Neural crest cell (in vitro differentiated cells): ENCODE measurements at regions not wholly inside any gene's neighbourhood (a gene's known extent, or its start where the extent isn't known, plus 50 kb on each side); places are given as distances from the start of the nearest gene placed in this dataset.
A peak's percentile ranks its signal among the peaks of the same experiment; 100 is the strongest.

ENCODE experiments used
- DNase-seq: peaks from one replicate; pipeline ENCODE4 v3.0.0; 2021; ENCODE audit warnings: low read depth, mixed read lengths, low spot score
- H3K27ac Mint-ChIP-seq: one replicate; pipeline ENCODE4 v1.8.0; 2021; ENCODE audit warnings: mild to moderate bottlenecking, mixed read lengths; ENCODE audit not compliant: unreplicated experiment
- H3K27me3 Mint-ChIP-seq: 2 replicates; pipeline ENCODE4 v1.8.0; 2021; ENCODE audit warnings: low read depth, mild to moderate bottlenecking, mixed read lengths
- H3K36me3 Mint-ChIP-seq: 2 replicates; pipeline ENCODE4 v1.8.0; 2021; ENCODE audit warnings: low read depth, mild to moderate bottlenecking, mixed read lengths
- H3K4me1 Mint-ChIP-seq: 2 replicates; pipeline ENCODE4 v1.8.0; 2021; ENCODE audit warnings: mixed read lengths
- H3K4me3 Mint-ChIP-seq: one replicate; pipeline ENCODE4 v1.8.0; 2021; ENCODE audit warnings: mild to moderate bottlenecking, mixed read lengths
- H3K9me3 Mint-ChIP-seq: 2 replicates; pipeline ENCODE4 v1.8.0; 2021; ENCODE audit warnings: mixed read lengths
- TF ChIP-seq, protein P1 (sequence below): fragments of 200-600 bp; sonication (generic); conservative IDR thresholded peaks from 2 replicates; pipeline ENCODE4 v1.5.0; 2021; ENCODE audit warnings: antibody characterized with exemption, mild to moderate bottlenecking

DNA sequence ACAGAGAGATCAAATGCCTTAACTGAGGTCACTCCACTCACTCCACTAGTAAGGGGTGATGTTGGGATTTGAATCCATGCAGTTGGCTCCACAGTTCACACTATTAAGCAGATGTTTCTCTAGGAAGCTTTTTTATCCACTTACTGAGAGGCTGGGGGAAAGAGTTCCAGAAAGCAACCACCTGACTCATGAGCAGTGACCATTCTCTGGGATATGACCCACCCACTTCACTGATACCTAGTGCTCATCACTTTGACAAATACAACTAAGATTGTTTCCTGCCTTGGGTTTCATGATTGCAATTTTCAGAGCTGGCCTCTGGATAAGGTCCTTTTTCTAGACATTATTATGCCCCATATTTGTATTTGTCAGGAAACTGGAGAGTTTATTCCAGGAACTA is 152.1 kb upstream of the PLEKHG7 start:
- no peak for DNase-seq
- no peaks in the 10 kb centered on the region for H3K36me3 Mint-ChIP-seq
- no peaks in the 10 kb centered on the region for H3K4me1 Mint-ChIP-seq
- H3K4me3 Mint-ChIP-seq = no peak overlapping the region
- H3K27me3 Mint-ChIP-seq = no peaks in the 10 kb centered on the region
- no peak overlapping the region for H3K27ac Mint-ChIP-seq
- TF ChIP-seq, protein P1, sequence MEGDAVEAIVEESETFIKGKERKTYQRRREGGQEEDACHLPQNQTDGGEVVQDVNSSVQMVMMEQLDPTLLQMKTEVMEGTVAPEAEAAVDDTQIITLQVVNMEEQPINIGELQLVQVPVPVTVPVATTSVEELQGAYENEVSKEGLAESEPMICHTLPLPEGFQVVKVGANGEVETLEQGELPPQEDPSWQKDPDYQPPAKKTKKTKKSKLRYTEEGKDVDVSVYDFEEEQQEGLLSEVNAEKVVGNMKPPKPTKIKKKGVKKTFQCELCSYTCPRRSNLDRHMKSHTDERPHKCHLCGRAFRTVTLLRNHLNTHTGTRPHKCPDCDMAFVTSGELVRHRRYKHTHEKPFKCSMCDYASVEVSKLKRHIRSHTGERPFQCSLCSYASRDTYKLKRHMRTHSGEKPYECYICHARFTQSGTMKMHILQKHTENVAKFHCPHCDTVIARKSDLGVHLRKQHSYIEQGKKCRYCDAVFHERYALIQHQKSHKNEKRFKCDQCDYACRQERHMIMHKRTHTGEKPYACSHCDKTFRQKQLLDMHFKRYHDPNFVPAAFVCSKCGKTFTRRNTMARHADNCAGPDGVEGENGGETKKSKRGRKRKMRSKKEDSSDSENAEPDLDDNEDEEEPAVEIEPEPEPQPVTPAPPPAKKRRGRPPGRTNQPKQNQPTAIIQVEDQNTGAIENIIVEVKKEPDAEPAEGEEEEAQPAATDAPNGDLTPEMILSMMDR = no peak
- no peaks in the 10 kb centered on the region for H3K9me3 Mint-ChIP-seq

DNA sequence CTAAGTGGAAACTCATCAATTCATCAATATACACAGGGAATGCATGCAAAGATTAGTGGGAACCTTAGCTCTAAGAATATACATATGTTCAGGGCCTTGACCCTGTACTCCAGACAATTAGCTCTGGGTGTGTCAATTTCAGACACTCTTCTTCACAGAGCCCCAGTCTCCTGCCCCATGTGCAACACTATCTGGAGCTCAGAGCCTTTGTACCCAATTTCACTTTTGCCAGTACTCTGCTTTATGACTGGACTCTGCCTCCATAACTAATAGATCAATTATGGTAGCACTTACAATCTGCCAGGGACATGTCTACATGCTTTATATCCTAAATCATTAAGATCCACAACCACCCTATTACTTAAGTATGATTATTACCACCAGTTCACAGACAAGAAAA is 152.5 kb upstream of the PLEKHG7 start:
- H3K27me3 Mint-ChIP-seq = no peaks in the 10 kb centered on the region
- no peaks in the 10 kb centered on the region for H3K4me1 Mint-ChIP-seq
- DNase-seq = no peak
- TF ChIP-seq, protein P1 = no peak
- no peak overlapping the region for H3K4me3 Mint-ChIP-seq
- no peak overlapping the region for H3K27ac Mint-ChIP-seq
- no peaks in the 10 kb centered on the region for H3K9me3 Mint-ChIP-seq
- no peaks in the 10 kb centered on the region for H3K36me3 Mint-ChIP-seq

DNA sequence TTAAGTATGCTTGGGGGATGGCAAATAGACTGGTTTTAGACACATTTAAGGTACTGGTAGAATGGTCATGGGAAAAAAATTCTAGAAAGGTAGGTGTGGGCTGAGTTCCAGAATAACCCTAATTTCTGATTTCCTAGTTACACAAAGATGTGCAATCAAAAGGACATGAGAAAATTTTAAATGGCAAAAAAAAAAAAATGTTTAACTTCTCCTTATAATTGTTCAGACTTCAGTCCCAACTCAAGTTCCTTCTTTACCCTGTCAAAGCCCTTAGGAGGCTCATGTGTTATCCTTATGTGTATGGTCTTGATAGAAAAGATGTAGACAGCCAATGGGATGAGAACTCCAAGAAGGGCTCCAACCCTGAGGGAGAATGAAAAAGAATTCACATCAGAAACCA is 153.3 kb upstream of the PLEKHG7 start:
- Mint-ChIP-seq H3K4me3 (no peak overlapping the region), H3K27ac (no peak overlapping the region), H3K27me3 (no peaks in the 10 kb centered on the region), H3K36me3 (no peaks in the 10 kb centered on the region), H3K4me1 (no peaks in the 10 kb centered on the region), H3K9me3 (no peaks in the 10 kb centered on the region)
- TF ChIP-seq, protein P1 = no peak
- no peak for DNase-seq

DNA sequence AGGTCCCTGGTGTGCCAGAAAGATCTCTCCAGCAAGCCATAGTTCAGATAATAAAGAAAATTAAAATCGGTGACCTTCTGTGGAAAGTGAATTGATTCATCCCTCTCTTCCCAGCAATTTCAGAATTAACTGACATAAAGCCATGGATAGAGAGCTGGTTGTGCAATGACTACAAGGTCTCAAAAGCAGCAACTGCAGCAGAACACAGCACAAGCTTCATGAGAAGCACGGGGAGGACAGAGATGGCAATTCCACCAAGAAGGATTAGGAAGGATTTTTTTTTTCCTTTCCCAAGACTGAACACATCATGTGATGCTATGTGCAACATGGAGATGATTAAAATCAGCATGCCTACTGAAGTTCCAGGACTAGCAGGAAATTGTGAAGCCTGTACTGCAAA is 154.9 kb upstream of the PLEKHG7 start:
- no peaks in the 10 kb centered on the region for H3K27me3 Mint-ChIP-seq
- H3K27ac Mint-ChIP-seq = peak overlapping the region; percentile 31
- H3K36me3 Mint-ChIP-seq = no peaks in the 10 kb centered on the region

DNA sequence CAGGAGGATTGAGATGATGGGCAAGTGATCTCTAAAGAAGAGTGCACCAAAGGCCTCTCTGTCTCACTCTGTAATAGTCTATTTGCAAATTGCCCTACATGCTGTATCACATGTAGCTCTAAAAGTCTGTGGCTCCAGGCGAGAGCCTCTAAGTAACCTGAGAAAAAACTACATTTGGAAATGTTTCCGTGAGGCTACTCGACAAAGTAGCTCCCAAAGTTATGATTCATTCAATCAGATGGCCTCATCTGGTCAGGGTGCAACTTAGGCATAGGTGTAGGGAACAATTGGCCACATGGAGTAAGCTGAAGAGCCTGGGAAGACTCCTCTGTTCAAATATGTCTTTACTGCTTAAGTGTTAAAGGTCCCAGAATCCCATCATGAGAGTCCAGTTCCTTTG is 155.4 kb upstream of the PLEKHG7 start:
- no peaks in the 10 kb centered on the region for H3K36me3 Mint-ChIP-seq
- no peaks in the 10 kb centered on the region for H3K27me3 Mint-ChIP-seq
- no peak for DNase-seq
- TF ChIP-seq, protein P1 = no peak
- H3K4me3 Mint-ChIP-seq = no peak overlapping the region
- no peak overlapping the region for H3K27ac Mint-ChIP-seq
- no peaks in the 10 kb centered on the region for H3K4me1 Mint-ChIP-seq
- H3K9me3 Mint-ChIP-seq = no peaks in the 10 kb centered on the region

More for the DNA sequence above, 154.9 kb upstream of the PLEKHG7 start:
- TF ChIP-seq, protein P1 = no peak
- no peak for DNase-seq
- Mint-ChIP-seq H3K4me1 (no peaks in the 10 kb centered on the region), H3K4me3 (no peak overlapping the region), H3K9me3 (no peaks in the 10 kb centered on the region)
